ENCODE measurements at regions not wholly inside any gene's neighbourhood (a gene's known extent, or its start where the extent isn't known, plus 50 kb on each side); places are given as distances from the start of the nearest gene placed in this dataset.
A peak's percentile ranks its signal among the peaks of the same experiment; 100 is the strongest.

GRCh38 chr16:8260140-8260539, 330.2 kb downstream of the TMEM114 start:
- DNase-seq = no peak

GRCh38 chr16:8258523-8258922, 331.8 kb downstream of the TMEM114 start:
- no peak for DNase-seq

- no peak for DNase-seq
These were observed 332.8 kb downstream of the TMEM114 start for GRCh38 chr16:8257561-8257960.

GRCh38 chr16:8254405-8254804, 335.9 kb downstream of the TMEM114 start:
- DNase-seq = no peak

GRCh38 chr16:8253718-8254117, 336.6 kb downstream of the TMEM114 start:
- no peak for DNase-seq

GRCh38 chr16:8251727-8252126, 338.6 kb downstream of the TMEM114 start:
- DNase-seq = no peak

GRCh38 chr16:8251298-8251697, 339.0 kb downstream of the TMEM114 start:
- DNase-seq = no peak

GRCh38 chr16:8247993-8248392, 342.3 kb downstream of the TMEM114 start:
- peak; percentile 14 for DNase-seq

- no peak for DNase-seq
These were observed 346.3 kb downstream of the TMEM114 start for GRCh38 chr16:8243981-8244380.

- no peak for DNase-seq
These were observed 348.9 kb downstream of the TMEM114 start for GRCh38 chr16:8241408-8241807.

GRCh38 chr16:8239443-8239842, 350.9 kb downstream of the TMEM114 start:
- no peak for DNase-seq

- DNase-seq = peak; percentile 93
These were observed 352.9 kb downstream of the TMEM114 start for GRCh38 chr16:8237452-8237851.

- no peak for DNase-seq
These were observed 353.5 kb downstream of the TMEM114 start for GRCh38 chr16:8236816-8237215.

GRCh38 chr16:8230497-8230896, 359.8 kb downstream of the TMEM114 start:
- DNase-seq = no peak

GRCh38 chr16:8229011-8229520, 361.2 kb downstream of the TMEM114 start:
- no peak for DNase-seq

GRCh38 chr16:8217201-8217600, 373.1 kb downstream of the TMEM114 start:
- no peak for DNase-seq

- DNase-seq = no peak
These were observed 385.5 kb downstream of the TMEM114 start for GRCh38 chr16:8204769-8205168.

- DNase-seq = no peak
These were observed 386.2 kb downstream of the TMEM114 start for GRCh38 chr16:8204096-8204495.

GRCh38 chr16:8203101-8203500, 387.2 kb downstream of the TMEM114 start:
- peak; percentile 87 for DNase-seq

GRCh38 chr16:8200839-8201238, 389.5 kb downstream of the TMEM114 start:
- no peak for DNase-seq

- no peak for DNase-seq
These were observed 390.9 kb downstream of the TMEM114 start for GRCh38 chr16:8199390-8199789.

- peak; percentile 22 for DNase-seq
These were observed 395.5 kb downstream of the TMEM114 start for GRCh38 chr16:8194794-8195193.

- peak; percentile 21 for DNase-seq
These were observed 401.5 kb downstream of the TMEM114 start for GRCh38 chr16:8188841-8189240.

GRCh38 chr16:8187782-8188372, 402.4 kb downstream of the TMEM114 start:
- no peak for DNase-seq

- DNase-seq = no peak
These were observed 405.5 kb downstream of the TMEM114 start for GRCh38 chr16:8184854-8185253.
